Stimulated activated CD4-positive, alpha-beta T cell treated with anti-CD3 and anti-CD28 coated beads, Interleukin-15, amount 100 ng/mL, for 24 hours (primary cell): ENCODE measurements at regions not wholly inside any gene's neighbourhood (a gene's known extent, or its start where the extent isn't known, plus 50 kb on each side); places are given as distances from the start of the nearest gene placed in this dataset.

ENCODE experiments used
- DNase-seq: peaks from one replicate; pipeline ENCODE4 v3.0.0-alpha.2; 2020

- DNase-seq: no peak
These were observed 157.0 kb upstream of the RND3 start for GRCh38 chr2:150644298-150645067.

- DNase-seq: no peak
These were observed 155.8 kb upstream of the RND3 start for GRCh38 chr2:150643114-150643725.

- DNase-seq: no peak
These were observed 152.6 kb upstream of the RND3 start for GRCh38 chr2:150640039-150640438.

- no peak for DNase-seq
These were observed 151.9 kb upstream of the RND3 start for GRCh38 chr2:150639383-150639782.

GRCh38 chr2:150631236-150631821, 143.9 kb upstream of the RND3 start:
- no peak for DNase-seq

GRCh38 chr2:150630587-150631235, 143.2 kb upstream of the RND3 start:
- DNase-seq: no peak

GRCh38 chr2:150627526-150627925, 140.1 kb upstream of the RND3 start:
- DNase-seq: no peak

- no peak for DNase-seq
These were observed 139.5 kb upstream of the RND3 start for GRCh38 chr2:150626934-150627411.

- DNase-seq: no peak
These were observed 138.3 kb upstream of the RND3 start for GRCh38 chr2:150625741-150626140.

- no peak for DNase-seq
These were observed 137.8 kb upstream of the RND3 start for GRCh38 chr2:150625303-150625702.

- no peak for DNase-seq
These were observed 136.5 kb upstream of the RND3 start for GRCh38 chr2:150624001-150624401.

- DNase-seq: no peak
These were observed 134.2 kb upstream of the RND3 start for GRCh38 chr2:150621526-150622213.

GRCh38 chr2:150620855-150621254, 133.4 kb upstream of the RND3 start:
- DNase-seq: no peak

- no peak for DNase-seq
These were observed 132.9 kb upstream of the RND3 start for GRCh38 chr2:150620416-150620815.

GRCh38 chr2:150619607-150620330, 132.3 kb upstream of the RND3 start:
- DNase-seq: no peak

- no peak for DNase-seq
These were observed 130.9 kb upstream of the RND3 start for GRCh38 chr2:150618245-150618895.

- DNase-seq: no peak
These were observed 130.0 kb upstream of the RND3 start for GRCh38 chr2:150617351-150617978.

- no peak for DNase-seq
These were observed 125.7 kb upstream of the RND3 start for GRCh38 chr2:150612957-150613710.

GRCh38 chr2:150610670-150611279, 123.3 kb upstream of the RND3 start:
- no peak for DNase-seq
